ENCODE measurements at regions not wholly inside any gene's neighbourhood (a gene's known extent, or its start where the extent isn't known, plus 50 kb on each side); places are given as distances from the start of the nearest gene placed in this dataset.

DNA sequence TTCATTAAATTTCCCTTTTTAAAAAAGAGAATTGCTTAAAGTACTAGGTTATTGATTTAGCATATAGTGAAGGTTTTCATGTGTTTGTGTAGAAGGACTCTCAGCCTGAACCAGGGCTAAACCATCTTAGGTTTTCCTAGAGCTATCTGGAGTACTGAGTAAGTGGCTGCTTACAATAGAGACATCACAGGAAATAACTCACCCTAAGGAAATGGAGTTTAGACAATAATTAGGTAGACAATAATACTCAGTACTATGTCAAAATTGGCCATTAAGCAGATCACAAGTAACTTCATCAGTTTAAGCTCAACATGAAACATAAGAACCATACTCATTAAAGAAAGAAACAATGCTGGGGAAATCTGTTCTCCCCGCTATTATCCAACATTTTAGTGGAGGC lies 240.0 kb downstream of the RND3 start:
- Histone ChIP-seq H3K9me3 (no peaks in the 10 kb centered on the region), H3K36me3 (no peaks in the 10 kb centered on the region), H3K4me3 (ENCODE audit: low read depth, low read length) (no peak overlapping the region), H3K27me3 (no peaks in the 10 kb centered on the region), H3K4me1 (no peaks in the 10 kb centered on the region)
- DNase-seq, result no peak
- TF ChIP-seq, protein P1, sequence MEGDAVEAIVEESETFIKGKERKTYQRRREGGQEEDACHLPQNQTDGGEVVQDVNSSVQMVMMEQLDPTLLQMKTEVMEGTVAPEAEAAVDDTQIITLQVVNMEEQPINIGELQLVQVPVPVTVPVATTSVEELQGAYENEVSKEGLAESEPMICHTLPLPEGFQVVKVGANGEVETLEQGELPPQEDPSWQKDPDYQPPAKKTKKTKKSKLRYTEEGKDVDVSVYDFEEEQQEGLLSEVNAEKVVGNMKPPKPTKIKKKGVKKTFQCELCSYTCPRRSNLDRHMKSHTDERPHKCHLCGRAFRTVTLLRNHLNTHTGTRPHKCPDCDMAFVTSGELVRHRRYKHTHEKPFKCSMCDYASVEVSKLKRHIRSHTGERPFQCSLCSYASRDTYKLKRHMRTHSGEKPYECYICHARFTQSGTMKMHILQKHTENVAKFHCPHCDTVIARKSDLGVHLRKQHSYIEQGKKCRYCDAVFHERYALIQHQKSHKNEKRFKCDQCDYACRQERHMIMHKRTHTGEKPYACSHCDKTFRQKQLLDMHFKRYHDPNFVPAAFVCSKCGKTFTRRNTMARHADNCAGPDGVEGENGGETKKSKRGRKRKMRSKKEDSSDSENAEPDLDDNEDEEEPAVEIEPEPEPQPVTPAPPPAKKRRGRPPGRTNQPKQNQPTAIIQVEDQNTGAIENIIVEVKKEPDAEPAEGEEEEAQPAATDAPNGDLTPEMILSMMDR (IDR thresholded peaks at IDR 0.05; ENCODE audit: low read depth, low read length), result no peak

DNA sequence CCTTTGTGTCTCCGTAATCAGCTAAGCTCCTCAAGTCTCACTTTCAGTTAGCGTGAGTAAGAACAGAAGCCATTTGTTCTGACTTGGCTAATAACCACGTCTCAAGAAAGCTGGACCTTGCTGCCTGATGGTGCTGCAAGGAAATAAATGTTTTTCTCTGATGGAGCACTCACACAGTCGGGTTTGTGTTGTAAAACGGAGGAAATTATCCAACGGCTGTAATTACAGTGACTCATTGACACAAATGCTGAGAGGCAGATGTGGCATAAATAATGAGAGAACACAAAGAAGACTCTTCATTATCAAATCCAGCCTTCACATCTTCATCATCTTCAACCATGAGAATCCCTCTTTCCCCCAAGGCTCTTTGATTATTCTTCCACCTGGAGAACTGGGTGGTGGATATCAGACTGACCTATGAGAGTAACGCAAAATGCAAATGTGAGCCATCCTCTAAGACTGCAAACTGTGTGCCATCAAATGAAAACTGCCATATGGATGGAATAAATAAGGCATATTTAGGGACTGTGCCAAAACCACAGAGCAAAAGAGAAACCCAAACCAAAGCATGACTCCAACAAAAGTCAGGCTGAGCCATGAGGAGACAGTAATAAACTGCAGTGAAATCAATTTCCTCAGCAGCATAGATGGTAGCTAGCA lies 252.6 kb downstream of the RND3 start:
- TF ChIP-seq, protein P1 (IDR thresholded peaks at IDR 0.05; ENCODE audit: low read depth, low read length), result no peak
- Histone ChIP-seq H3K27me3 (no peaks in the 10 kb centered on the region), H3K4me3 (ENCODE audit: low read depth, low read length) (no peak overlapping the region), H3K9me3 (no peaks in the 10 kb centered on the region), H3K36me3 (no peaks in the 10 kb centered on the region), H3K4me1 (no peaks in the 10 kb centered on the region)
- DNase-seq, result no peak

- TF ChIP-seq, protein P1 (IDR thresholded peaks at IDR 0.05; ENCODE audit: low read depth, low read length), result no peak
- Histone ChIP-seq H3K9me3 (no peaks in the 10 kb centered on the region), H3K4me3 (ENCODE audit: low read depth, low read length) (no peak overlapping the region), H3K4me1 (no peaks in the 10 kb centered on the region), H3K27me3 (no peaks in the 10 kb centered on the region), H3K36me3 (no peaks in the 10 kb centered on the region)
- DNase-seq, result no peak
Observed at GRCh38 chr2:150232871-150233270, 254.6 kb downstream of the RND3 start.

DNA sequence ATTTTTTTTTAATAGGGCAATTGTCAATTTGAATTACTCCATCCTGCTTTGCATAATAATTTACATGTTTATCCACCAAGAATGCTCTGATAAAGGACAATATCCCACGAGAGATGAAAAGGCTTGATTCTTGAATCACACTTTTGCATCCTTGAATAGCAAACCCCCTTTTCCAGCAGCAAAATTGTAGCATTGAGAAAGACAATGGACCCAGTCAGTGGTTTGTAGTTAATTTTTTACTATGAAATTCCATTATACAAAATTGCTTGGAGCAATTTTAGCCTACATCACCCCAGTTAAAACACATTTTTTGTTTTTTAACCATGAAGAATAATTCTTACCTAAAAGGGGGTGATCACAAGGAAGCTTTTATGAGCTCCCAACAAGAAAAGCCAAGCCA lies 255.1 kb downstream of the RND3 start:
- Histone ChIP-seq H3K9me3 (no peaks in the 10 kb centered on the region), H3K27me3 (no peaks in the 10 kb centered on the region), H3K4me3 (ENCODE audit: low read depth, low read length) (no peak overlapping the region), H3K4me1 (no peaks in the 10 kb centered on the region), H3K36me3 (no peaks in the 10 kb centered on the region)
- no peak for DNase-seq
- TF ChIP-seq, protein P1 (IDR thresholded peaks at IDR 0.05; ENCODE audit: low read depth, low read length), result no peak

DNA sequence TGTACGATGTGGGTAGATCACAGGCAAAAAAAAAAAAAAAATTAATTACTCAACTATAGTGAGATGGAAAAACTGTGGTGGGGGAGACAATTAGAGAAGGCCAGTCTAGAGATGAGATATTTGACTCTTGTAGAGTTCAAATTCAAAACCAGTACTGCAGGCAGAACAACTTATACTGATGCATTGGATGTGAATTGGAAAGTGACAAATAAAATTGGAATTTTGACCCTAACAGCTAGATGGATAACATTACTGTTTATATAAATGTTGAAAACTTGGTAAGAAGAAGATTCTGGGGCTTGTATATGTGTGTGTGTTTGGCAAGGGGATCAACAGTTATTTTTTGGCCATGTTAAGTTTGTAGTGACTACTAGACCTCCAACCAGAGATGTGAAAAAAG lies 256.9 kb downstream of the RND3 start:
- TF ChIP-seq, protein P1 (IDR thresholded peaks at IDR 0.05; ENCODE audit: low read depth, low read length), result no peak
- H3K4me1 ChIP-seq, result no peaks in the 10 kb centered on the region
- H3K27me3 ChIP-seq, result no peaks in the 10 kb centered on the region
- no peak overlapping the region for H3K4me3 ChIP-seq (ENCODE audit: low read depth, low read length)
- H3K36me3 ChIP-seq, result no peaks in the 10 kb centered on the region
- no peaks in the 10 kb centered on the region for H3K9me3 ChIP-seq
- DNase-seq, result no peak

GRCh38 chr2:150230004-150230403 lies 257.5 kb downstream of the RND3 start:
- H3K9me3 ChIP-seq, result no peaks in the 10 kb centered on the region
- TF ChIP-seq, protein P1 (IDR thresholded peaks at IDR 0.05; ENCODE audit: low read depth, low read length), result no peak
- no peak for DNase-seq
- no peaks in the 10 kb centered on the region for H3K27me3 ChIP-seq
- H3K4me1 ChIP-seq, result no peaks in the 10 kb centered on the region
- H3K4me3 ChIP-seq (ENCODE audit: low read depth, low read length), result no peak overlapping the region
- no peaks in the 10 kb centered on the region for H3K36me3 ChIP-seq

All from BE2C (cell line).